Fibroblast of skin of abdomen (primary cell): ENCODE measurements at regions not wholly inside any gene's neighbourhood (a gene's known extent, or its start where the extent isn't known, plus 50 kb on each side); places are given as distances from the start of the nearest gene placed in this dataset.
A peak's percentile ranks its signal among the peaks of the same experiment; 100 is the strongest.

Source experiments
- DNase-seq: peaks from one replicate; pipeline ENCODE4 v3.0.0-alpha.2; 2013

GRCh38 chr18:8969639-8970390 is 132.7 kb upstream of the NDUFV2 start:
- DNase-seq = peak; percentile 66

GRCh38 chr18:8970843-8971242 is 131.7 kb upstream of the NDUFV2 start:
- no peak for DNase-seq

GRCh38 chr18:8972116-8972515 is 130.4 kb upstream of the NDUFV2 start:
- no peak for DNase-seq

- DNase-seq = no peak
Observed at GRCh38 chr18:8974279-8974678, 128.2 kb upstream of the NDUFV2 start.

GRCh38 chr18:8974696-8975095 is 127.8 kb upstream of the NDUFV2 start:
- no peak for DNase-seq

GRCh38 chr18:8975624-8976023 is 126.9 kb upstream of the NDUFV2 start:
- DNase-seq = no peak

GRCh38 chr18:8976606-8977005 is 125.9 kb upstream of the NDUFV2 start:
- no peak for DNase-seq

- DNase-seq = no peak
Observed at GRCh38 chr18:8977166-8977565, 125.3 kb upstream of the NDUFV2 start.

GRCh38 chr18:8977701-8978100 is 124.8 kb upstream of the NDUFV2 start:
- DNase-seq = no peak

- no peak for DNase-seq
Observed at GRCh38 chr18:8978394-8978793, 124.1 kb upstream of the NDUFV2 start.

GRCh38 chr18:8979258-8979988 is 123.1 kb upstream of the NDUFV2 start:
- no peak for DNase-seq

GRCh38 chr18:8980496-8980895 is 122.0 kb upstream of the NDUFV2 start:
- DNase-seq = no peak

GRCh38 chr18:8980918-8981317 is 121.6 kb upstream of the NDUFV2 start:
- DNase-seq = no peak

GRCh38 chr18:8982416-8983183 is 119.9 kb upstream of the NDUFV2 start:
- DNase-seq = peak; percentile 92

- DNase-seq = no peak
Observed at GRCh38 chr18:8983195-8983594, 119.3 kb upstream of the NDUFV2 start.

GRCh38 chr18:8984131-8984721 is 118.3 kb upstream of the NDUFV2 start:
- DNase-seq = peak; percentile 51

GRCh38 chr18:8987241-8987640 is 115.3 kb upstream of the NDUFV2 start:
- peak; percentile 52 for DNase-seq

- DNase-seq = peak; percentile 66
Observed at GRCh38 chr18:8988260-8988871, 114.1 kb upstream of the NDUFV2 start.

- no peak for DNase-seq
Observed at GRCh38 chr18:8989017-8989416, 113.5 kb upstream of the NDUFV2 start.

- no peak for DNase-seq
Observed at GRCh38 chr18:8989855-8990254, 112.6 kb upstream of the NDUFV2 start.

- DNase-seq = peak; percentile 63
Observed at GRCh38 chr18:8990276-8991031, 112.0 kb upstream of the NDUFV2 start.

- peak; percentile 84 for DNase-seq
Observed at GRCh38 chr18:8991155-8991554, 111.3 kb upstream of the NDUFV2 start.
